ENCODE measurements at regions not wholly inside any gene's neighbourhood (a gene's known extent, or its start where the extent isn't known, plus 50 kb on each side); places are given as distances from the start of the nearest gene placed in this dataset.

DNA sequence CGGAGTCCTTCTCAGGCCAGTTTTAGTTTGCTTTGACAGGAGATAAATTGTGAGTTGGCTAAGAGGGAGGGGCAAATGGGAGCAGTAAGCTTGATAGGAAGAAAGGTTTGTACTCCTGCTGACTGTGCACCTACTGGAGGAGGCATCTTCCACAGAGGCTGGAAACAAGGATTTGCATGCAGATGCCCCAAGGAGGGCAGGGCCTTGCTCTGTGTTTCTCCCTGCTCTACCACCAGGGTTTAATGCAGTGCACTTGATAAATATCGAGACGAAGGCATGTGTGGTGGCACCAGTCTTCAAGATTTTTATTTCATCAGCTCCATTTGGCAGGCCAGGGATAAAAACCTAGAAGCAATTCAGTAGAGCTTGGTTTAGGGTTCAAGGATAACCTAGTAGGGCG is 210.5 kb upstream of the C16orf82 start:
- CTCF ChIA-PET = no interaction called here
- POLR2A ChIA-PET = no interaction called here

More for the DNA sequence above, 210.5 kb upstream of the C16orf82 start:
- FAIRE-seq (no peak), ATAC-seq (no peak), DNase-seq (ENCODE audit: low read depth, low spot score) (no peak)
- H3K4me1 ChIP-seq (ENCODE audit: control insufficient read depth, insufficient read depth, low read length) = no peaks in the 10 kb centered on the region
- BruUV-seq (replicated peaks) = no TSS peak
- no peak overlapping the region for H3K9ac ChIP-seq (ENCODE audit: control insufficient read depth, insufficient read depth, low read length)
- ChIA-PET SMC1A (ENCODE audit: uncharacterized antibody, unreplicated experiment) (interaction anchor here (1.4 kb wide), 1 partner anchor 8 kb away, joined by 5 read pairs; no protein-coding TSS in a partner anchor), RAD21 (ENCODE audit: unreplicated experiment) (no interaction called here)
- no peak overlapping the region for H3K27ac ChIP-seq (ENCODE audit: control insufficient read depth, insufficient read depth)
- H3K4me2 ChIP-seq (ENCODE audit: control insufficient read depth, insufficient read depth) = no peak overlapping the region
- H3K4me3 ChIP-seq = no peak overlapping the region
- H3K79me2 ChIP-seq (ENCODE audit: control insufficient read depth, insufficient read depth, low read length) = no peaks in the 10 kb centered on the region
- intact Hi-C loops (cut with micrococcal nuclease; ENCODE audit: unreplicated experiment) = no loop called here
- 52% methylated on average over 4 of the region's 4 CpGs for WGBS (ENCODE audit: insufficient coverage, insufficient replicate concordance, low lambda C conversion rate, missing lambda C conversion rate)
- H2AFZ ChIP-seq (ENCODE audit: control insufficient read depth, low read depth, low read length) = no peak overlapping the region
- TF ChIP-seq TBL1XR1 (IDR thresholded peaks at IDR 0.05; ENCODE audit: low read depth, low read length) = no peak
- no peak for TF ChIP-seq IRF4 (IDR thresholded peaks at IDR 0.05; ENCODE audit: low read depth, low read length)
- no peak for TF ChIP-seq KLF5 (IDR thresholded peaks at IDR 0.05; ENCODE audit: partially characterized antibody)
- no peak for TF ChIP-seq BACH1 (IDR thresholded peaks at IDR 0.05; ENCODE audit: borderline replicate concordance)
- TF ChIP-seq SMAD5 (IDR thresholded peaks at IDR 0.05; ENCODE audit: low read depth) = no peak
- TF ChIP-seq RB1 (IDR thresholded peaks at IDR 0.05; ENCODE audit: borderline replicate concordance) = no peak
- no peak for TF ChIP-seq HDAC2 (IDR thresholded peaks at IDR 0.05)
- TF ChIP-seq RUNX3 (IDR thresholded peaks at IDR 0.05; ENCODE audit: low read length) = no peak
- TF ChIP-seq, protein P1, sequence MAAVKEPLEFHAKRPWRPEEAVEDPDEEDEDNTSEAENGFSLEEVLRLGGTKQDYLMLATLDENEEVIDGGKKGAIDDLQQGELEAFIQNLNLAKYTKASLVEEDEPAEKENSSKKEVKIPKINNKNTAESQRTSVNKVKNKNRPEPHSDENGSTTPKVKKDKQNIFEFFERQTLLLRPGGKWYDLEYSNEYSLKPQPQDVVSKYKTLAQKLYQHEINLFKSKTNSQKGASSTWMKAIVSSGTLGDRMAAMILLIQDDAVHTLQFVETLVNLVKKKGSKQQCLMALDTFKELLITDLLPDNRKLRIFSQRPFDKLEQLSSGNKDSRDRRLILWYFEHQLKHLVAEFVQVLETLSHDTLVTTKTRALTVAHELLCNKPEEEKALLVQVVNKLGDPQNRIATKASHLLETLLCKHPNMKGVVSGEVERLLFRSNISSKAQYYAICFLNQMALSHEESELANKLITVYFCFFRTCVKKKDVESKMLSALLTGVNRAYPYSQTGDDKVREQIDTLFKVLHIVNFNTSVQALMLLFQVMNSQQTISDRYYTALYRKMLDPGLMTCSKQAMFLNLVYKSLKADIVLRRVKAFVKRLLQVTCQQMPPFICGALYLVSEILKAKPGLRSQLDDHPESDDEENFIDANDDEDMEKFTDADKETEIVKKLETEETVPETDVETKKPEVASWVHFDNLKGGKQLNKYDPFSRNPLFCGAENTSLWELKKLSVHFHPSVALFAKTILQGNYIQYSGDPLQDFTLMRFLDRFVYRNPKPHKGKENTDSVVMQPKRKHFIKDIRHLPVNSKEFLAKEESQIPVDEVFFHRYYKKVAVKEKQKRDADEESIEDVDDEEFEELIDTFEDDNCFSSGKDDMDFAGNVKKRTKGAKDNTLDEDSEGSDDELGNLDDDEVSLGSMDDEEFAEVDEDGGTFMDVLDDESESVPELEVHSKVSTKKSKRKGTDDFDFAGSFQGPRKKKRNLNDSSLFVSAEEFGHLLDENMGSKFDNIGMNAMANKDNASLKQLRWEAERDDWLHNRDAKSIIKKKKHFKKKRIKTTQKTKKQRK (IDR thresholded peaks at IDR 0.05; ENCODE audit: low read depth, low read length) = no peak
- TF ChIP-seq RAD21 (IDR thresholded peaks at IDR 0.05; ENCODE audit: insufficient read depth, low read depth, low read length) = no peak
- H3K36me3 ChIP-seq (ENCODE audit: control insufficient read depth in 2 of 2, insufficient read depth in 2 of 2, low read length in 1 of 2) = no peaks in the 10 kb centered on the region
- no peaks in the 10 kb centered on the region for H4K20me1 ChIP-seq (ENCODE audit: control insufficient read depth, insufficient read depth)
- no peaks in the 10 kb centered on the region; the same call in 2 of the 3 replicates for H3K9me3 ChIP-seq (replicated peaks; ENCODE audit: control insufficient read depth, insufficient read depth, low read length)
- no peaks in the 10 kb centered on the region for H3K27me3 ChIP-seq (replicated peaks in 1 of 2; ENCODE audit: control insufficient read depth in 2 of 2, insufficient read depth in 2 of 2, low read length in 1 of 2)
- in situ Hi-C loops (cut with MboI) = no loop called here

Data from GM12878 (cell line).